ENCODE measurements at regions not wholly inside any gene's neighbourhood (a gene's known extent, or its start where the extent isn't known, plus 50 kb on each side); places are given as distances from the start of the nearest gene placed in this dataset.
A peak's percentile ranks its signal among the peaks of the same experiment; 100 is the strongest.

DNA sequence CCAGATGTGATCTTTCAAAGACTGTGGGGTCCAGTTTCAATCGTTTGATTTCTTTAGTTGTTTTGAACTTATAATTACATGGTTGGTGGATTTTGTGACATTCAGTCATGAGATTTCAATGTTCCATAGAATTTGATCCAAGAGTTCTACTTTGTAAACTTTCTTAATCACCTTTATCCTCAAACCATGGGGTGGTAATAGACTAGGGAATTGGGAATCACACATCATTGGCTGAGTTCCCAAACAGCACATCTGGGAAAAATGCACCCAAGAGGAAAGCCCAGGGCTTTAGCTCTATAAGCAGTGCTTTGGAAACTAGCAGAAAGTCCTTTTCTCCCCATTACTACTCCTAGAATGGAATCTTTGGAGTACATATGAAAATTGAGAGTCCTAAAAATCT, 177.6 kb downstream of the NNT start:
- H3K4me3 ChIP-seq (ENCODE audit: low read depth, low read length), result no peak overlapping the region
- TF ChIP-seq, protein P1, sequence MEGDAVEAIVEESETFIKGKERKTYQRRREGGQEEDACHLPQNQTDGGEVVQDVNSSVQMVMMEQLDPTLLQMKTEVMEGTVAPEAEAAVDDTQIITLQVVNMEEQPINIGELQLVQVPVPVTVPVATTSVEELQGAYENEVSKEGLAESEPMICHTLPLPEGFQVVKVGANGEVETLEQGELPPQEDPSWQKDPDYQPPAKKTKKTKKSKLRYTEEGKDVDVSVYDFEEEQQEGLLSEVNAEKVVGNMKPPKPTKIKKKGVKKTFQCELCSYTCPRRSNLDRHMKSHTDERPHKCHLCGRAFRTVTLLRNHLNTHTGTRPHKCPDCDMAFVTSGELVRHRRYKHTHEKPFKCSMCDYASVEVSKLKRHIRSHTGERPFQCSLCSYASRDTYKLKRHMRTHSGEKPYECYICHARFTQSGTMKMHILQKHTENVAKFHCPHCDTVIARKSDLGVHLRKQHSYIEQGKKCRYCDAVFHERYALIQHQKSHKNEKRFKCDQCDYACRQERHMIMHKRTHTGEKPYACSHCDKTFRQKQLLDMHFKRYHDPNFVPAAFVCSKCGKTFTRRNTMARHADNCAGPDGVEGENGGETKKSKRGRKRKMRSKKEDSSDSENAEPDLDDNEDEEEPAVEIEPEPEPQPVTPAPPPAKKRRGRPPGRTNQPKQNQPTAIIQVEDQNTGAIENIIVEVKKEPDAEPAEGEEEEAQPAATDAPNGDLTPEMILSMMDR (IDR thresholded peaks at IDR 0.05; ENCODE audit: insufficient read depth, low read depth, low read length), result no peak
- peak; percentile 67 for DNase-seq (ENCODE audit: low read depth)

DNA sequence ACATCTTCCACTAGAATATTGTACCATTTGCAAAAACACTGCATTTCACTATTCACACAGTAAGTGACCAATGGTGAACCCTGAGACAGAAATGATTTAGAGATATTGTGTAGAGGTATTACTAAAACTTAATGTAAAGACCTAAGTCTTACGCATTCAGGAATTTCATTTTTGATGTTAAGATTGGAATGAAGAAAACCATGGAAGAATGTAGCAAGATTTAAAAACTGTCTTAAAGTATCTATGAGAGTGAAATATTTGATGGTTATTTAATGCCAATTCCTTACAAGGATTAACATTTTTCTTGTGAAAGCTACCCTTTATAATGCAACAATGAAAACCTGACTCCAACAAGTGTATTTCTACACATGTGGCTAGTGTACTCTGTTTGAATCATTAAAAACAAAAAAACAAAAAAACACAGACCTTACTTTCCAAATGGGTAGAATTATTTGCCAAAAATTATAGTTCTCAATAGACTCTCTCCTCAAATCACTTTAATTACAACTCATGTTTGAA, 172.0 kb downstream of the NNT start:
- TF ChIP-seq, protein P1 (IDR thresholded peaks at IDR 0.05; ENCODE audit: insufficient read depth, low read depth, low read length), result no peak
- no peak for DNase-seq (ENCODE audit: low read depth)
- no peak overlapping the region for H3K4me3 ChIP-seq (ENCODE audit: low read depth, low read length)

DNA sequence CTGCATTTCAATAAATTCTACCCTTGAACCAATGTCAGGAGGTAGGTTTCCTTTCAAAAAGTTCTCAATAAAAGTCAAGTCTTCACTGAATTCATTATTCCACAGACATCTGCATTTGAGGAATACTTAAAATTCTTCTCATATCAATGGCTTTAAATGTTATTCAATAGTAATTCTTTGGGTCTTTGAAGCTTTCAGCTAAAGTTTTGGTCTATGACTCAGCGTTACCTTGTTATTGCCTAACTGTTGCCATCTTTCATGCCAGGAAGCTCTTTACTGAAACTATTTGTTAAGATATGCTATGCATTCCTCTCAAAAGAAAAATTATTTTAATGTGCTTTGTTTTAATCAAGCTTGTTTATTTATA, 170.5 kb downstream of the NNT start:
- DNase-seq (ENCODE audit: low read depth), result peak; percentile 61
- TF ChIP-seq, protein P1 (IDR thresholded peaks at IDR 0.05; ENCODE audit: insufficient read depth, low read depth, low read length), result no peak
- H3K4me3 ChIP-seq (ENCODE audit: low read depth, low read length), result no peak overlapping the region

DNA sequence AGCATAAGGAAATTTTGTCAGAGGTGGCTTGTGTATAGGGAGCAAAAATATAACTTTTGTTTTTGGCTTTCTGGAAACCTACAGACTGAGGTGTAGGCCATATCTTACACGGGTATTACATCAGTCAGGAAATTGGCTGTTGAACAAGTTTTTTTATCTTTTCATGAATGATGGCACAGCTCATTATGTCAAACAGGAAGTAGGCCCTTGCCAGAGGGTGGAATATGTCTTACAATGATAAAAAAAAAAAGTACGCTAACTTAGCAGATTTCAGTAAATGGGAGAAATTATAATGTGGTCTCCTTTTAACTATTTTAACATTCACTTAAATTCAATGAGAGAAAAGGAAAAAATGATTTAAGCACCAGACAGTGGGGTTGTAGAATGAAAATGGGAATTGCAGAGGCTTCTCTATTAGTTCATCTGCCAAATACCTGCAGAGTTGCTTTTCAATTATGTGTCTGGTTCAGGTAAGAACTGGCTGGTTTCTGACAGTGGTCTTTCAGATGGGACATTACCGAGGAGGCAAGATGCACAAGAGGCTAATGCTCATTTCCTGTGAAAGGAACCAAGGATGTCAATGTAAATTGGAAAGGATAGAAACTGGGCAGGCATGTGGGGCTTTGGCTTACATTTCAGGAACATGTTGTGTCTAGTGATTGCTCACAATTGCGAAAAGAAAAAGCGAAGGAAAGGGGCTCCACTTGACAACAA, 169.9 kb downstream of the NNT start:
- TF ChIP-seq, protein P1 (IDR thresholded peaks at IDR 0.05; ENCODE audit: insufficient read depth, low read depth, low read length), result no peak
- DNase-seq (ENCODE audit: low read depth), result peak; percentile 79
- H3K4me3 ChIP-seq (ENCODE audit: low read depth, low read length), result no peak overlapping the region

DNA sequence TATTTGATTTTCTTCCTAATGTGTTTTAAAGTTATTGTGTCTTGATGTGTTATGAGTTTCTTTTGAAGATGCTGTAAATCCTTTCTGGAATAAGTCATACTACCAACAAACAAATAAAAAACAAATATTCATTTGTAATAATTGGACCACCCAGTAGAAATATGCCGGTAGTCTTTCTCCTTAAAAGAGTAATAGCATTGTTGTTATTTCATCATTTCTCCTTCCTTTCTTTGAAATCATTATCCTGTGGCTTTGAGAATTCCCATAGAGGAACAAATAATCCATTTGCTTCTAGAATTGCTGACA, 169.4 kb downstream of the NNT start:
- TF ChIP-seq, protein P1 (IDR thresholded peaks at IDR 0.05; ENCODE audit: insufficient read depth, low read depth, low read length), result no peak
- no peak overlapping the region for H3K4me3 ChIP-seq (ENCODE audit: low read depth, low read length)
- DNase-seq (ENCODE audit: low read depth), result no peak

DNA sequence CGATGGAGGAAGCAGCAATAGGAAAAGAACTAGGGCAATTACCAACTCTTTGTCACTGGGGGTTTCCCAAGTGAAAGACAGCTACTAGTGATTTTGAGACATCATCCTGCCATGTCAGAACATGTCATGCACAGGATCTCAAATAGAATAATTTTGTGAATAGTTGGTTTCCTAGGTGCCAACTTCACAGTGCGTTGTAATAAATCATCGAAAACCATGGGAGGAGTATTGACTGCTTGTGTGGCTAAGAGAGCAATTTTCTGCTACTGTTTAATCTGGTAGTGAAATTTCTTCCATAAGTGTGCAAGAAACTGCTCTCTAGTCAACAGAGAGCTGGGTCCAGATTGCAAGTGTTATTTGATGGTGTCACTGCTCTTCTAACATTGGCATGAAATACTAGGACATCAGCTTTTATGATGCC, 168.6 kb downstream of the NNT start:
- no peak overlapping the region for H3K4me3 ChIP-seq (ENCODE audit: low read depth, low read length)
- no peak for DNase-seq (ENCODE audit: low read depth)
- TF ChIP-seq, protein P1 (IDR thresholded peaks at IDR 0.05; ENCODE audit: insufficient read depth, low read depth, low read length), result no peak

All from fibroblast of villous mesenchyme (primary cell).